ENCODE measurements at regions not wholly inside any gene's neighbourhood (a gene's known extent, or its start where the extent isn't known, plus 50 kb on each side); places are given as distances from the start of the nearest gene placed in this dataset.

DNA sequence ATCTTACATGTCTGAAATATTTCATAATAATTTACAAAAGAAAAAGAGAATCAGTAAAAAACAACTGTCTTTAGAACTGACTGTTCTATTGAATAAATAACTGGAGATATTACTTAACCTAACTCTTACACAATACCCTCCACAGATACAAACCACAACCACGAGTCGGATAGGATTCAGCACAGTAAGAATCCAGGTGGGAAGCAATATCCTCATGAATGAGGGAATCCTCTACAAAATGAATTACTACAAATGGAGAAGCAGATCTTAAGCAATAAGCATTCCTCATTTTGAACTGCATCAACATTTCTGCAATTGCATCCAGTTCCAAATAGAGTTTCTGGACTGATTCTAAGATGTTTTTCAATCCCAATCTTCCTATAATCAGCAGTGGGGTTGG lies 227.1 kb downstream of the SH2D1A start:
- H3K36me3 Mint-ChIP-seq (ENCODE audit: low read depth): no peaks in the 10 kb centered on the region
- no peak overlapping the region for H3K27ac Mint-ChIP-seq
- DNase-seq (no peak), ATAC-seq (no peak)
- H3K4me3 Mint-ChIP-seq: no peak overlapping the region
- H3K27me3 Mint-ChIP-seq: no peaks in the 10 kb centered on the region
- H3K9me3 Mint-ChIP-seq: no peaks in the 10 kb centered on the region
- H3K4me1 Mint-ChIP-seq: no peaks in the 10 kb centered on the region

- no peaks in the 10 kb centered on the region for H3K27me3 Mint-ChIP-seq
- no peak for DNase-seq
- H3K4me3 Mint-ChIP-seq: no peak overlapping the region
These were observed 246.4 kb downstream of the SH2D1A start for GRCh38 chrX:124592744-124593143.

GRCh38 chrX:124594017-124594651 lies 247.8 kb downstream of the SH2D1A start:
- DNase-seq (no peak), ATAC-seq (no peak)
- H3K4me1 Mint-ChIP-seq: peaks cover 3% of the 10 kb centered on the region
- H3K36me3 Mint-ChIP-seq (ENCODE audit: low read depth): no peaks in the 10 kb centered on the region
- H3K4me3 Mint-ChIP-seq: no peak overlapping the region
- H3K27ac Mint-ChIP-seq: no peak overlapping the region
- H3K9me3 Mint-ChIP-seq: peaks cover 5% of the 10 kb centered on the region
- H3K27me3 Mint-ChIP-seq: no peaks in the 10 kb centered on the region

More at GRCh38 chrX:124592744-124593143, 246.4 kb downstream of the SH2D1A start:
- Mint-ChIP-seq H3K36me3 (ENCODE audit: low read depth) (no peaks in the 10 kb centered on the region), H3K9me3 (peaks cover 7% of the 10 kb centered on the region), H3K4me1 (peaks cover 3% of the 10 kb centered on the region), H3K27ac (no peak overlapping the region)
- no peak for ATAC-seq

DNA sequence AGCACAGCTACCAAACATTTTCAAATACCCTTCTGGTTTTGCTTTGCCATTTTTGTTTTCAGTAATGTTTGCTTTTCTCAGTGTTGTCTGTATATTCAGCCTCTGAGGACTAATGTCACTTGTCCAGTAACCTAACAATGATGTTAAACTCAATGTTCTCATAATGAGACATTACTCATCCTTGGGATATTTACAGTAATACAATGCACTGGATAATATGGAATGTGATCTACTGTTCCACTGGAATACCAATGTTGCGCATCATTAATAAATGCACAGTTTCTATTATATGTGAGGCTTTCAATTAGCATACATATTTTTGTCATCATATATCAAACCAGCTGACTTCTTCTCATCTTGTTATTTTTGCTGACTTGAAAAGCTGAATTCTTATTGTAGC lies 259.1 kb downstream of the SH2D1A start:
- Mint-ChIP-seq H3K36me3 (ENCODE audit: low read depth) (no peaks in the 10 kb centered on the region), H3K4me1 (no peaks in the 10 kb centered on the region), H3K9me3 (no peaks in the 10 kb centered on the region), H3K4me3 (no peak overlapping the region), H3K27me3 (no peaks in the 10 kb centered on the region), H3K27ac (no peak overlapping the region)
- DNase-seq: no peak
- ATAC-seq: no peak

DNA sequence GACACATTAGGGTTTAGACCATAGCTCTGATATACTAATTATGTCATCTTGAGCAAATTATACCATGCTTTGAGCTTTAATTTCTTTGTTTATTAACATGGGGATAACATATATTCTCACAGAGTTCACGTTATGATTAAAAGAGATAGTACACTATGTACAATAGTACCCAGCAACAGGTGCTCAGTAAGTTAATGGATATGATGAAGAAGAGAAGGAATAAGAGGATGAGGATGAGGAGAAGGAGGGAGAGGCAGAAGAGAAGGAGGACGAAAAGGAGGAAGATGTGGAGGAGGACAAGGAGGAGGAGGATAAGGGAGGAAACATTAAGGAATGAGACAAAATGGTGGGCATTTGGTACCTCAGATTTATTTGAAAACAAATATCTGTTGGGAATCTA lies 260.4 kb downstream of the SH2D1A start:
- ATAC-seq (no peak), DNase-seq (no peak)
- no peaks in the 10 kb centered on the region for H3K27me3 Mint-ChIP-seq
- H3K4me3 Mint-ChIP-seq: no peak overlapping the region
- H3K36me3 Mint-ChIP-seq (ENCODE audit: low read depth): no peaks in the 10 kb centered on the region
- H3K9me3 Mint-ChIP-seq: no peaks in the 10 kb centered on the region
- no peaks in the 10 kb centered on the region for H3K4me1 Mint-ChIP-seq
- H3K27ac Mint-ChIP-seq: no peak overlapping the region

GRCh38 chrX:124619710-124620109 lies 273.3 kb downstream of the SH2D1A start:
- no peaks in the 10 kb centered on the region for H3K9me3 Mint-ChIP-seq
- no peaks in the 10 kb centered on the region for H3K36me3 Mint-ChIP-seq (ENCODE audit: low read depth)
- no peak for DNase-seq
- no peak overlapping the region for H3K27ac Mint-ChIP-seq
- no peak overlapping the region for H3K4me3 Mint-ChIP-seq
- H3K27me3 Mint-ChIP-seq: no peaks in the 10 kb centered on the region
- no peaks in the 10 kb centered on the region for H3K4me1 Mint-ChIP-seq
- ATAC-seq: no peak

DNA sequence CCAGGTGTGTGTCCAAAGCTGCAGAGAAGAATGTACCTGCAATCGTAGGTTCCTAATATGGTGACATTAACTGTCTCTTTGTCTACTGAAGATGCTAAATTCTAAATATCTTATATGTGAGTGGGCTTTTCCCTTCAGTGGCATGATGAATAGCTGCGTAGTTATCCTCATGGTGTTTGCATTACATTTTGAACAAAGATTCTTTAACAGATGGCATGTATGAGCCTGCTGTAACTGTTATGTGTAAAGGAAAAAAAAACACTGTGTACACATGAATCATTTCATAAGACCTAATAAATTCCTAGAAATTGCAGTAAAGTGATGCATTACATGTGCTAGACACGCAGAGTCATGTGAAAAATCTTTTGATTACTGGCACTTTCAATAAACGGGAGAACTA lies 288.0 kb downstream of the SH2D1A start:
- Mint-ChIP-seq H3K36me3 (ENCODE audit: low read depth) (no peaks in the 10 kb centered on the region), H3K4me3 (no peak overlapping the region), H3K27ac (no peak overlapping the region), H3K27me3 (no peaks in the 10 kb centered on the region), H3K4me1 (no peaks in the 10 kb centered on the region), H3K9me3 (no peaks in the 10 kb centered on the region)
- DNase-seq: no peak
- no peak for ATAC-seq

GRCh38 chrX:124641737-124642491 lies 295.6 kb downstream of the SH2D1A start:
- H3K4me1 Mint-ChIP-seq: peaks cover 2% of the 10 kb centered on the region

GRCh38 chrX:124646403-124646802 lies 300.0 kb downstream of the SH2D1A start:
- H3K9me3 Mint-ChIP-seq: no peaks in the 10 kb centered on the region
- no peaks in the 10 kb centered on the region for H3K4me1 Mint-ChIP-seq
- DNase-seq (no peak), ATAC-seq (no peak)
- H3K27ac Mint-ChIP-seq: no peak overlapping the region
- H3K4me3 Mint-ChIP-seq: no peak overlapping the region
- H3K27me3 Mint-ChIP-seq: no peaks in the 10 kb centered on the region
- no peaks in the 10 kb centered on the region for H3K36me3 Mint-ChIP-seq (ENCODE audit: low read depth)

More at GRCh38 chrX:124641737-124642491, 295.6 kb downstream of the SH2D1A start:
- DNase-seq (no peak), ATAC-seq (no peak)
- Mint-ChIP-seq H3K36me3 (ENCODE audit: low read depth) (no peaks in the 10 kb centered on the region), H3K27me3 (no peaks in the 10 kb centered on the region), H3K4me3 (no peak overlapping the region), H3K9me3 (no peaks in the 10 kb centered on the region), H3K27ac (no peak overlapping the region)

GRCh38 chrX:124651031-124651430 lies 304.7 kb downstream of the SH2D1A start:
- Mint-ChIP-seq H3K9me3 (no peaks in the 10 kb centered on the region), H3K4me1 (no peaks in the 10 kb centered on the region), H3K27ac (no peak overlapping the region), H3K27me3 (no peaks in the 10 kb centered on the region), H3K36me3 (ENCODE audit: low read depth) (no peaks in the 10 kb centered on the region), H3K4me3 (no peak overlapping the region)
- ATAC-seq (no peak), DNase-seq (no peak)

- Mint-ChIP-seq H3K36me3 (ENCODE audit: low read depth) (no peaks in the 10 kb centered on the region), H3K4me1 (peaks cover 3% of the 10 kb centered on the region), H3K27me3 (no peaks in the 10 kb centered on the region), H3K4me3 (no peak overlapping the region), H3K9me3 (no peaks in the 10 kb centered on the region), H3K27ac (no peak overlapping the region)
- ATAC-seq (no peak), DNase-seq (no peak)
These were observed 319.4 kb downstream of the SH2D1A start for GRCh38 chrX:124665621-124666400.

- no peak overlapping the region for H3K4me3 Mint-ChIP-seq
- H3K27ac Mint-ChIP-seq: no peak overlapping the region
- H3K4me1 Mint-ChIP-seq: no peaks in the 10 kb centered on the region
- H3K36me3 Mint-ChIP-seq (ENCODE audit: low read depth): no peaks in the 10 kb centered on the region
- peaks cover 3% of the 10 kb centered on the region for H3K9me3 Mint-ChIP-seq
- no peaks in the 10 kb centered on the region for H3K27me3 Mint-ChIP-seq
- no peak for DNase-seq
- no peak for ATAC-seq
These were observed 332.8 kb downstream of the SH2D1A start for GRCh38 chrX:124679199-124679598.

DNA sequence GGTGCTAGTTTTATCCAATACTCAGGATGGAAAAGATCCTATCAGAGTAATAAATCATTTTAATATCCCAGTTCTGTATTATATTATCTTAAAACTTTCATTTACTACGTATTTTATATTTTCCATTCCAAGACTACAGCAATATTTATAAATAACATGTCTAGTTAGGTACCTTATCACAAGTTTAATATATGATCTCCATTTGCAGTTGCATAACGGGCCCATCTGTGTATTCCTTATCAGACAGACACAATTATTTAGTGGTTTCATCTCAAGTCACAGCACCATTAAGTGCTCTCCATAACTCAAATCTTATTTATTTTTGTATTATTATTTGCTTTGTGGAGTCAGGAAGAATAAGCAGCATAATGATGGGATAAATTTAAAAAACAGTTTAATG lies 333.9 kb downstream of the SH2D1A start:
- H3K9me3 Mint-ChIP-seq: peaks cover 8% of the 10 kb centered on the region
- peaks cover 2% of the 10 kb centered on the region for H3K36me3 Mint-ChIP-seq (ENCODE audit: low read depth)
- no peak overlapping the region for H3K27ac Mint-ChIP-seq
- DNase-seq: no peak
- no peak for ATAC-seq
- H3K27me3 Mint-ChIP-seq: no peaks in the 10 kb centered on the region
- H3K4me3 Mint-ChIP-seq: no peak overlapping the region
- no peaks in the 10 kb centered on the region for H3K4me1 Mint-ChIP-seq

- Mint-ChIP-seq H3K36me3 (ENCODE audit: low read depth) (peaks cover 2% of the 10 kb centered on the region), H3K27me3 (no peaks in the 10 kb centered on the region), H3K9me3 (peaks cover 3% of the 10 kb centered on the region), H3K4me3 (no peak overlapping the region), H3K27ac (no peak overlapping the region), H3K4me1 (no peaks in the 10 kb centered on the region)
- DNase-seq: no peak
- ATAC-seq: no peak
These were observed 344.1 kb downstream of the SH2D1A start for GRCh38 chrX:124690495-124690894.

GRCh38 chrX:124699876-124700275 lies 353.5 kb downstream of the SH2D1A start:
- Mint-ChIP-seq H3K27me3 (no peaks in the 10 kb centered on the region), H3K36me3 (ENCODE audit: low read depth) (no peaks in the 10 kb centered on the region), H3K9me3 (no peaks in the 10 kb centered on the region), H3K27ac (no peak overlapping the region), H3K4me3 (no peak overlapping the region), H3K4me1 (no peaks in the 10 kb centered on the region)
- ATAC-seq (no peak), DNase-seq (no peak)
